Right renal pelvis (tissue), 4 donors: ENCODE measurements at regions not wholly inside any gene's neighbourhood (a gene's known extent, or its start where the extent isn't known, plus 50 kb on each side); places are given as distances from the start of the nearest gene placed in this dataset.

Source experiments
- DNase-seq, 4 donors: peaks; one replicate each; pipeline ENCODE4 v3.0.0-alpha.2; 2013; ENCODE audit warnings: low read depth in 4 of 4, low spot score in 3 of 4, missing footprints in 1 of 4

GRCh38 chr2:160934991-160935390, 225.2 kb upstream of the TANK start:
- no peak for DNase-seq

GRCh38 chr2:160936044-160936806, 224.0 kb upstream of the TANK start:
- DNase-seq: no peak

- DNase-seq: no peak
These were observed 220.0 kb upstream of the TANK start for GRCh38 chr2:160940271-160940670.

GRCh38 chr2:160940699-160941098, 219.5 kb upstream of the TANK start:
- DNase-seq: no peak

GRCh38 chr2:160941290-160941846, 218.9 kb upstream of the TANK start:
- no peak for DNase-seq

- DNase-seq: no peak
These were observed 217.6 kb upstream of the TANK start for GRCh38 chr2:160942476-160943142.

- no peak for DNase-seq
These were observed 216.8 kb upstream of the TANK start for GRCh38 chr2:160943414-160943813.

GRCh38 chr2:160952464-160953254, 207.6 kb upstream of the TANK start:
- DNase-seq: no peak

- no peak for DNase-seq
These were observed 204.7 kb upstream of the TANK start for GRCh38 chr2:160955578-160955977.

GRCh38 chr2:160956243-160956802, 203.9 kb upstream of the TANK start:
- no peak for DNase-seq

GRCh38 chr2:160963957-160964356, 196.3 kb upstream of the TANK start:
- no peak for DNase-seq

GRCh38 chr2:160967523-160967922, 192.7 kb upstream of the TANK start:
- DNase-seq: no peak

GRCh38 chr2:160968183-160968582, 192.0 kb upstream of the TANK start:
- DNase-seq: no peak

GRCh38 chr2:160970052-160970965, 189.9 kb upstream of the TANK start:
- DNase-seq: peak; percentile 74 to 88 (median 82)

- DNase-seq: no peak
These were observed 186.2 kb upstream of the TANK start for GRCh38 chr2:160973991-160974390.

- DNase-seq: no peak
These were observed 185.4 kb upstream of the TANK start for GRCh38 chr2:160974803-160975202.

GRCh38 chr2:160976797-160977196, 183.4 kb upstream of the TANK start:
- no peak for DNase-seq

- no peak for DNase-seq
These were observed 182.9 kb upstream of the TANK start for GRCh38 chr2:160977376-160977775.

- DNase-seq: no peak
These were observed 182.4 kb upstream of the TANK start for GRCh38 chr2:160977854-160978253.
